Astrocyte (in vitro differentiated cells and primary cell): ENCODE measurements at regions not wholly inside any gene's neighbourhood (a gene's known extent, or its start where the extent isn't known, plus 50 kb on each side); places are given as distances from the start of the nearest gene placed in this dataset.

ENCODE experiments used
- CTCF ChIP-seq: IDR thresholded peaks from 2 replicates; pipeline ENCODE4 v1.5.1; 2011; ENCODE audit warnings: low read depth, mild to moderate bottlenecking, inconsistent platforms, low read length, moderate library complexity; ENCODE audit not compliant: insufficient read depth
- EZH2 ChIP-seq: IDR thresholded peaks from 2 replicates; pipeline ENCODE4 v1.6.1; 2012; ENCODE audit warnings: mild to moderate bottlenecking, low read length, inconsistent platforms; ENCODE audit not compliant: insufficient read depth

- no peak for TF ChIP-seq CTCF
- TF ChIP-seq EZH2 = no peak
Observed at GRCh38 chr5:135119481-135119880, 85.5 kb upstream of the PITX1 start.
